OCI-LY3 (cell line): ENCODE measurements at regions not wholly inside any gene's neighbourhood (a gene's known extent, or its start where the extent isn't known, plus 50 kb on each side); places are given as distances from the start of the nearest gene placed in this dataset.

Experiments
- H2AFZ ChIP-seq: fragments of 200-600, 300-600 bp; shearing (Covaris generic); 2 replicates; pipeline ENCODE4 v1.6.0; 2014; ENCODE audit warnings: antibody characterized with exemption, low read depth, low read length
- H3K27ac ChIP-seq: fragments of 200-600, 300-600 bp; sonication (generic); 2 replicates; pipeline ENCODE4 v1.5.1; 2014; ENCODE audit warnings: mild to moderate bottlenecking, low read length, moderate library complexity, mixed read lengths
- H3K27me3 ChIP-seq: fragments of 200-600, 300-600 bp; sonication (generic); 2 replicates; pipeline ENCODE4 v1.6.1; 2014; ENCODE audit warnings: low read depth, low read length, mixed read lengths
- H3K36me3 ChIP-seq: fragments of 200-600, 300-600 bp; sonication (generic); replicated peaks from 2 replicates; pipeline ENCODE3; 2014; ENCODE audit warnings: low read depth, low read length, mixed read lengths
- H3K4me1 ChIP-seq: fragments of 300-600, 200-600 bp; sonication (generic); 2 replicates; pipeline ENCODE4 v1.6.1; 2014; ENCODE audit warnings: low read length, mixed read lengths
- H3K4me2 ChIP-seq: fragments of 200-600, 300-600 bp; sonication (generic); 2 replicates; pipeline ENCODE4 v1.6.1; 2014; ENCODE audit warnings: low read length, mixed read lengths
- H3K4me3 ChIP-seq: fragments of 300-600, 200-600 bp; sonication (generic); 2 replicates; pipeline ENCODE4 v1.5.1; 2014; ENCODE audit warnings: antibody characterized with exemption, mild to moderate bottlenecking, low read length, moderate library complexity
- H3K79me2 ChIP-seq: fragments of 300-600, 200-600 bp; shearing (Covaris generic); 2 replicates; pipeline ENCODE4 v1.6.1; 2014; ENCODE audit warnings: mild to moderate bottlenecking, low read length, mixed read lengths
- H3K9ac ChIP-seq: fragments of 300-600, 200-600 bp; shearing (Covaris generic); 2 replicates; pipeline ENCODE4 v1.6.0; 2014; ENCODE audit warnings: mild to moderate bottlenecking, low read length, moderate library complexity
- H3K9me3 ChIP-seq: fragments of 200-600, 300-600 bp; shearing (Covaris generic); 2 replicates; pipeline ENCODE4 v1.6.1; 2014; ENCODE audit warnings: low read length, mixed read lengths; ENCODE audit not compliant: insufficient read depth
- H4K20me1 ChIP-seq: fragments of 200-600, 300-600 bp; sonication (generic); 2 replicates; pipeline ENCODE4 v1.6.1; 2016; ENCODE audit warnings: low read length, mixed read lengths; ENCODE audit not compliant: insufficient read depth
- EZH2phosphoT487 ChIP-seq: fragments of 200-600 bp; shearing (Covaris generic); IDR thresholded peaks from 2 replicates; pipeline ENCODE4 v1.6.1; 2018; ENCODE audit warnings: antibody characterized with exemption, mixed run types, low read depth
- TF ChIP-seq, protein P1 (sequence below): fragments of 200-600, 300-600 bp; sonication (generic); IDR thresholded peaks from 2 replicates; pipeline ENCODE4 v1.5.1; 2014; ENCODE audit warnings: antibody characterized with exemption, low read length, low read depth

DNA sequence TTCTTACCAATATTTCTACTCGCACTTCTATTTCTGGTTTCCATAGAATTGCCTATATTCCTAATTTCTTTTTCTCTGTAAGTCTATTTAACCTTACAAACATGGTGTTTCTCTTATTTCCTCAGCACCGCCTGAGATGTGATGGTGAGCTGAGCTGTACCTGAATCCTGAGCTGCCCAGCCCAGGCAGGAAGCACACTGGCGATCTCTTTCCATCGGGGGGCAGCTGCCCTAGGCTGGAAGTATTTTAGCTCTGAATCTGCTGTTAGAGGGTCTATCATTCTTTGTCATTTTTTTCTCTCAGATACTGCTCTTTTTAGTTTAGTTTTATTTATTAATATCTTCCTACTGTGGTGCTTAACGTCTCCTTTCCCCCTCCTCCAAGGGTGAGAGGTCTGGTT lies 173.4 kb upstream of the SLC35B3 start:
- Histone ChIP-seq H3K9ac (no peak overlapping the region), H3K79me2 (no peaks in the 10 kb centered on the region), H3K9me3 (no peaks in the 10 kb centered on the region), H3K27me3 (no peaks in the 10 kb centered on the region), H3K4me1 (no peaks in the 10 kb centered on the region), H3K36me3 (no peaks in the 10 kb centered on the region), H3K27ac (no peak overlapping the region), H2AFZ (no peak overlapping the region), H3K4me2 (no peak overlapping the region), H3K4me3 (no peak overlapping the region), H4K20me1 (no peaks in the 10 kb centered on the region)
- TF ChIP-seq EZH2phosphoT487: no peak
- TF ChIP-seq, protein P1, sequence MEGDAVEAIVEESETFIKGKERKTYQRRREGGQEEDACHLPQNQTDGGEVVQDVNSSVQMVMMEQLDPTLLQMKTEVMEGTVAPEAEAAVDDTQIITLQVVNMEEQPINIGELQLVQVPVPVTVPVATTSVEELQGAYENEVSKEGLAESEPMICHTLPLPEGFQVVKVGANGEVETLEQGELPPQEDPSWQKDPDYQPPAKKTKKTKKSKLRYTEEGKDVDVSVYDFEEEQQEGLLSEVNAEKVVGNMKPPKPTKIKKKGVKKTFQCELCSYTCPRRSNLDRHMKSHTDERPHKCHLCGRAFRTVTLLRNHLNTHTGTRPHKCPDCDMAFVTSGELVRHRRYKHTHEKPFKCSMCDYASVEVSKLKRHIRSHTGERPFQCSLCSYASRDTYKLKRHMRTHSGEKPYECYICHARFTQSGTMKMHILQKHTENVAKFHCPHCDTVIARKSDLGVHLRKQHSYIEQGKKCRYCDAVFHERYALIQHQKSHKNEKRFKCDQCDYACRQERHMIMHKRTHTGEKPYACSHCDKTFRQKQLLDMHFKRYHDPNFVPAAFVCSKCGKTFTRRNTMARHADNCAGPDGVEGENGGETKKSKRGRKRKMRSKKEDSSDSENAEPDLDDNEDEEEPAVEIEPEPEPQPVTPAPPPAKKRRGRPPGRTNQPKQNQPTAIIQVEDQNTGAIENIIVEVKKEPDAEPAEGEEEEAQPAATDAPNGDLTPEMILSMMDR: no peak

DNA sequence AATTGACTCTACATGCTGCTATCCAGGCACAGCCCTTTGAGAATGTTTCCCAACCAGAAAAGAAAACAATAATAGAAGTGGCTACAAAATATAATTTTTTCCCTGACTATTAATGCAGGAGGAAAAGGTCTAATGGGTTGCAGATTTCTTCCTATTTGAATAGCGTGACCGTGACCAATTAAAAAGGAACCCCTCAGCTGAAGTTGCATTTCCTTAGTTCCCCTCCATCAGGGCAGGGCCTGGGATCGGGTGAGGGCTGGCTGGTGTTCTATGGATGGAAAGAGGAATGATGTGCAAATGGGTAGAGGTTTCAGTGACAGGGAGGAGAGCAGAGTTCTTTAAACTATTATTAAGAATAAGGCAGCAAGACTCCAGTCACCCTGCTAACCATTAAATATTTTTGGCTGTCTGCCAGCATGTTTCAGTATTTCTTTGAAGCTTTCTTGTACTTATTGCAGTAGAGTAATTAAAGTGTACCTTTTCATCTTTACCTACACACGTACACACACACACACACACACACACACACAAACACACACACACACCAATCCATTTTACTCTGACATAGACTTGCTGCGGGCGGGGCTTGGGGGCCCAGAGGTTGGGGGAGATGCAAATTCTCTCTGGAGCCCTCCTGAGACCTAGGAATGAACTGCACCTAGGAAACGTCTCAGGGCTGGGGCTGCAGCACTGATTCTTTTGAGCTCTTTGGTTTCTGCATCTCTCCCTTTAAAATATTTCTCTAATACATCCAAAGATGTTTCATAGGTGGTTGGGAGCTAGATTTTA lies 154.8 kb upstream of the SLC35B3 start:
- Histone ChIP-seq H3K79me2 (no peaks in the 10 kb centered on the region), H3K9me3 (no peaks in the 10 kb centered on the region), H3K27me3 (no peaks in the 10 kb centered on the region), H3K4me3 (no peak overlapping the region), H3K27ac (no peak overlapping the region), H3K36me3 (no peaks in the 10 kb centered on the region), H3K4me1 (no peaks in the 10 kb centered on the region), H4K20me1 (no peaks in the 10 kb centered on the region), H2AFZ (no peak overlapping the region), H3K9ac (no peak overlapping the region), H3K4me2 (no peak overlapping the region)
- TF ChIP-seq EZH2phosphoT487: no peak
- TF ChIP-seq, protein P1: no peak

DNA sequence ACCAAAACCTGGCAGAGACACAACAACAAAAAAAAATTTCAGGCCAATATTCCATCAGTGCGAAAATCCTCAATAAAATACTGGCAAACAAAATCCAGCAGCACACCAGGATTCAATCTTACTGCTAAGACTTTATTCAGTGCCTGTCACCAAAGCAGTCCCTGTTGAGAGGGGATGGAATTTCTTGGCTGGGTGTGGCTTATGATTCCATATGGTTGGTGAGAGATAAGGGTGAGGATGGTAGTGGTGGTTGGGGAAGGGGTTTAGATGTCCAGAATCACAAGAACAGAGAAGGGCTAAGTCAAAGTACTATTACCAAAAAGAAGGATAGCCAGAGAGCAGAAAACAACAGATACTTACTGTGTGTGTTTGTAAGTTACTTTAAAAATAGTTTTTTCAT lies 152.8 kb upstream of the SLC35B3 start:
- H3K27ac ChIP-seq: no peak overlapping the region
- H3K4me3 ChIP-seq: no peak overlapping the region
- no peaks in the 10 kb centered on the region for H3K27me3 ChIP-seq
- H3K9me3 ChIP-seq: no peaks in the 10 kb centered on the region
- no peak overlapping the region for H2AFZ ChIP-seq
- no peak for TF ChIP-seq EZH2phosphoT487
- TF ChIP-seq, protein P1: no peak
- no peak overlapping the region for H3K4me2 ChIP-seq
- no peaks in the 10 kb centered on the region for H4K20me1 ChIP-seq
- no peak overlapping the region for H3K9ac ChIP-seq
- no peaks in the 10 kb centered on the region for H3K4me1 ChIP-seq
- H3K36me3 ChIP-seq: no peaks in the 10 kb centered on the region
- no peaks in the 10 kb centered on the region for H3K79me2 ChIP-seq

DNA sequence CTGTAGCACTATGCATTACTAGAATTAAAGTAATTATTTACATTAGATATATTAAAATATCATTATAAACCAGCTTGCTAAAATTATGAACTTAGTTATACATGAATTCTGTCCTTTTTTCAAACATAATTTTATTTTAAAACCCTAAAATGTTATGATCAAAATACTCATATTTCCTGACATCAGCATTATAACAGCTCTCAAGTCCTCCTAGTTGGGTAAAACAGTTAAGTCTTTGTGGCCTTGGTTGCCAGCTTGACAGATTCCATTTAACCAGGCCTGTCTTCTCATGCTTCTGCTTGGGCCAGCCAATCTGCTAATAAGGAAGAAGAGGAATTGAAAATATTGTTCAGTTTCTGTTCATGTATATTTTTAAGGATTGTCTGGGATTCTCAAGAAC lies 147.9 kb upstream of the SLC35B3 start:
- Histone ChIP-seq H3K4me1 (no peaks in the 10 kb centered on the region), H4K20me1 (no peaks in the 10 kb centered on the region), H2AFZ (no peak overlapping the region), H3K4me3 (no peak overlapping the region), H3K79me2 (no peaks in the 10 kb centered on the region), H3K9me3 (no peaks in the 10 kb centered on the region), H3K4me2 (no peak overlapping the region), H3K9ac (no peak overlapping the region), H3K27ac (no peak overlapping the region), H3K36me3 (no peaks in the 10 kb centered on the region), H3K27me3 (no peaks in the 10 kb centered on the region)
- TF ChIP-seq, protein P1: no peak
- TF ChIP-seq EZH2phosphoT487: no peak
